Endothelial cell of umbilical vein (primary cell): ENCODE measurements at regions not wholly inside any gene's neighbourhood (a gene's known extent, or its start where the extent isn't known, plus 50 kb on each side); places are given as distances from the start of the nearest gene placed in this dataset.
"Not testable (repeated sequence)": the region's sequence is repeated elsewhere in the genome, so short reads cannot be mapped to it uniquely, and the experiment has no call there.

Experiments
- BruUV-seq: library from RNA; stranded (reverse); fragments of 400-500 nt; replicated peaks from 2 replicates; lab custom pipeline; 2021; lab: Mats Ljungman, UMichigan
- CTCF ChIA-PET: fragments of 300-600, 350-600 bp; sonication (Branson Sonifier 250); formaldehyde crosslinking; loops from one replicate; lab custom pipeline; 2021; ENCODE audit warnings: antibody characterized with exemption, inconsistent platforms; lab: Charles Lee
- POLR2A ChIA-PET: fragments of 300-600, 350-600 bp; sonication (Branson Sonifier 250); formaldehyde crosslinking; loops from one replicate; lab custom pipeline; 2021; ENCODE audit warnings: antibody characterized with exemption, inconsistent platforms; lab: Charles Lee
- DNase-seq: peaks from one replicate; pipeline ENCODE4 v3.0.0-alpha.2; 2011; ENCODE audit warnings: low read depth, low spot score
- FAIRE-seq: peaks from 2 replicates; lab custom pipeline; 2011; peaks lifted over from hg19 to GRCh38; lab: Jason Lieb, UNC
- H2AFZ ChIP-seq: 2 replicates; pipeline ENCODE4 v1.6.0; 2012; ENCODE audit warnings: low read depth, low read length, control low read depth, inconsistent platforms
- H3K27ac ChIP-seq: 2 replicates; pipeline ENCODE4 v1.5.1; 2011; ENCODE audit warnings: low read depth, mild to moderate bottlenecking, control low read depth, low read length, moderate library complexity; ENCODE audit not compliant: insufficient read depth
- H3K27me3 ChIP-seq, 2 experiments: 2 replicates each; pipeline versions ENCODE4 v1.6.0 to v1.6.1; 2011; ENCODE audit warnings: low read length in 2 of 2, mixed read lengths in 1 of 2; ENCODE audit not compliant: control insufficient read depth in 2 of 2, insufficient read depth in 2 of 2
- H3K36me3 ChIP-seq, 2 experiments: 2 replicates in 1 of 2; 3 replicates in 1 of 2; pipeline ENCODE4 v1.5.1; 2011; ENCODE audit warnings: low read length in 2 of 2, mild to moderate bottlenecking in 1 of 2, moderate library complexity in 1 of 2; ENCODE audit not compliant: control insufficient read depth in 2 of 2, insufficient read depth in 2 of 2; ENCODE audit errors: extremely low read depth in 1 of 2
- H3K4me1 ChIP-seq: 3 replicates; pipeline ENCODE4 v1.5.1; 2011; ENCODE audit warnings: mild to moderate bottlenecking, low read length; ENCODE audit not compliant: control insufficient read depth, insufficient read depth; ENCODE audit errors: extremely low read depth
- H3K4me2 ChIP-seq: 2 replicates; pipeline ENCODE4 v1.6.1; 2011; ENCODE audit warnings: low read length, control low read depth, mixed read lengths; ENCODE audit not compliant: insufficient read depth
- H3K4me3 ChIP-seq, 3 experiments: fragments of 200-600 bp in 1 of 3; sonication (generic), shearing (Covaris generic) in 1 of 3; replicated peaks in 1 of 3; 2 replicates each; pipeline ENCODE4 v1.5.1; 2011 to 2016; ENCODE audit warnings: control low read depth in 3 of 3, low read length in 3 of 3, mild to moderate bottlenecking in 2 of 3, inconsistent platforms in 1 of 3, low read depth in 1 of 3, moderate library complexity in 1 of 3; ENCODE audit not compliant: insufficient read depth in 1 of 3
- H3K79me2 ChIP-seq: 2 replicates; pipeline ENCODE4 v1.6.0; 2012; ENCODE audit warnings: low read length, inconsistent platforms; ENCODE audit not compliant: control insufficient read depth, insufficient read depth
- H3K9ac ChIP-seq: replicated peaks from 2 replicates; pipeline ENCODE3; 2011; ENCODE audit warnings: low read length, control low read depth; ENCODE audit not compliant: insufficient read depth; ENCODE audit errors: extremely low read depth
- H3K9me1 ChIP-seq: replicated peaks from 3 replicates; pipeline ENCODE4 v1.6.0; 2011; ENCODE audit warnings: mild to moderate bottlenecking, low read length; ENCODE audit not compliant: control insufficient read depth, insufficient read depth; ENCODE audit errors: extremely low read depth
- H3K9me3 ChIP-seq: replicated peaks from 2 replicates; pipeline ENCODE4 v1.5.1; 2012; ENCODE audit warnings: low read length, inconsistent platforms; ENCODE audit not compliant: control insufficient read depth, insufficient read depth
- H4K20me1 ChIP-seq: replicated peaks from 2 replicates; pipeline ENCODE3; 2011; ENCODE audit warnings: mild to moderate bottlenecking, low read length; ENCODE audit not compliant: control insufficient read depth, insufficient read depth; ENCODE audit errors: extremely low read depth
- CTCF ChIP-seq, 2 donors: IDR thresholded peaks; 1 replicate in 1 of 2; 2 replicates in 1 of 2; pipeline ENCODE4 v1.5.1; 2011; ENCODE audit warnings: low read length in 2 of 2, mild to moderate bottlenecking in 2 of 2, moderate library complexity in 2 of 2, control low read depth in 1 of 2, inconsistent platforms in 1 of 2, low read depth in 1 of 2; ENCODE audit not compliant: insufficient read depth in 1 of 2; ENCODE audit errors: extremely low read depth in 1 of 2
- EZH2 ChIP-seq: IDR thresholded peaks from 2 replicates; pipeline ENCODE4 v1.6.1; 2012; ENCODE audit warnings: borderline replicate concordance, low read depth, mild to moderate bottlenecking, moderate library complexity, low read length, inconsistent platforms; ENCODE audit not compliant: severe bottlenecking
- FOS ChIP-seq: IDR thresholded peaks from 2 replicates; pipeline ENCODE4 v1.6.1; 2011; ENCODE audit warnings: mild to moderate bottlenecking, low read length, moderate library complexity, borderline replicate concordance; ENCODE audit not compliant: insufficient read depth
- GATA2 ChIP-seq: IDR thresholded peaks from 2 replicates; pipeline ENCODE4 v1.7.0; 2011; ENCODE audit warnings: low read depth, mild to moderate bottlenecking, moderate library complexity, mixed read lengths, low read length; ENCODE audit not compliant: insufficient read length, insufficient read depth
- JUN ChIP-seq: IDR thresholded peaks from 2 replicates; pipeline ENCODE4 v1.6.1; 2011; ENCODE audit warnings: borderline replicate concordance, low read depth; ENCODE audit not compliant: insufficient read length, insufficient read depth
- MAX ChIP-seq: IDR thresholded peaks from 2 replicates; pipeline ENCODE4 v1.6.1; 2011; ENCODE audit not compliant: insufficient read depth, insufficient read length
- MYC ChIP-seq: IDR thresholded peaks from one replicate; pipeline ENCODE4 v1.6.1; 2011; ENCODE audit warnings: mild to moderate bottlenecking, low read depth, low read length
- POLR2A ChIP-seq: IDR thresholded peaks from 2 replicates; pipeline ENCODE4 v1.6.1; 2012; ENCODE audit warnings: low read depth, mild to moderate bottlenecking, control low read depth, low read length
- POLR2AphosphoS5 ChIP-seq: IDR thresholded peaks from 2 replicates; pipeline ENCODE4 v1.6.1; 2012; ENCODE audit warnings: low read depth, mild to moderate bottlenecking, control low read depth, low read length, moderate library complexity; ENCODE audit not compliant: insufficient read depth
- dilution Hi-C: fragments of 300-500 bp; cut with MboI; formaldehyde crosslinking; loops from one replicate; pipeline ENCODE4 v1.15.0; 2019; ENCODE audit warnings: low sequenced_read_pairs; ENCODE audit not compliant: extremely low pct_ligation_motif_present
- intact Hi-C: fragments of 100-400 bp; cut with micrococcal nuclease; formaldehyde crosslinking; loops from one replicate; pipeline ENCODE4 v1.10.0; 2022

GRCh38 chr11:130562549-130562948 is 114.1 kb downstream of the ADAMTS15 start:
- Histone ChIP-seq H2AFZ (no peak overlapping the region), H3K36me3 (no peaks in the 10 kb centered on the region), H3K4me2 (no peak overlapping the region), H3K9ac (no peak overlapping the region), H3K9me3 (no peaks in the 10 kb centered on the region), H3K4me3 (no peak overlapping the region), H3K27ac (no peak overlapping the region), H3K79me2 (no peaks in the 10 kb centered on the region), H3K4me1 (no peaks in the 10 kb centered on the region), H4K20me1 (no peaks in the 10 kb centered on the region), H3K9me1 (no peaks in the 10 kb centered on the region), H3K27me3 (no peaks in the 10 kb centered on the region)
- dilution Hi-C loops, result no loop called here
- TF ChIP-seq POLR2A (no peak), GATA2 (no peak), POLR2AphosphoS5 (no peak), MAX (no peak), EZH2 (no peak), CTCF (IDR thresholded peaks at IDR 0.05; ENCODE audit: extremely low read depth in 1 of 2, insufficient read depth in 1 of 2, low read depth in 1 of 2, low read length in 2 of 2) (no peak), MYC (no peak), JUN (no peak), FOS (no peak)
- CTCF ChIA-PET, result interaction anchor here (1.0 kb wide), 1 partner anchor 8 kb away, joined by 3 read pairs; no protein-coding TSS in a partner anchor
- no TSS peak for BruUV-seq
- intact Hi-C loops, result no loop called here
- FAIRE-seq, result no peak
- POLR2A ChIA-PET, result no interaction called here
- no peak for DNase-seq

- H4K20me1 ChIP-seq, H3K9me3 ChIP-seq, DNase-seq, H3K9ac ChIP-seq, intact Hi-C loops, H3K27ac ChIP-seq, H3K4me2 ChIP-seq, H2AFZ ChIP-seq, BruUV-seq, H3K79me2 ChIP-seq, dilution Hi-C loops, CTCF ChIA-PET, H3K36me3 ChIP-seq, H3K9me1 ChIP-seq, H3K27me3 ChIP-seq, H3K4me3 ChIP-seq, POLR2A ChIA-PET, FAIRE-seq, H3K4me1 ChIP-seq: not testable (repeated sequence)
These were observed 117.9 kb downstream of the ADAMTS15 start for GRCh38 chr11:130566360-130566759.
